Activated CD4-positive, alpha-beta T cell treated with anti-CD3 and anti-CD28 coated beads, Interleukin-2, Interleukin-4, amounts not matched to agents 100 ng/mL and 50 ng/mL, durations not matched to agents 16 hours and 8 hours (primary cell): ENCODE measurements at regions not wholly inside any gene's neighbourhood (a gene's known extent, or its start where the extent isn't known, plus 50 kb on each side); places are given as distances from the start of the nearest gene placed in this dataset.

ENCODE experiments used
- DNase-seq: peaks from one replicate; pipeline ENCODE4 v3.0.0-alpha.2; 2020; ENCODE audit warnings: low spot score

GRCh38 chr5:2602451-2603271 lies 148.8 kb downstream of the IRX2 start:
- DNase-seq: no peak

- no peak for DNase-seq
Observed at GRCh38 chr5:2598503-2598902, 153.0 kb downstream of the IRX2 start.

GRCh38 chr5:2594701-2595100 lies 156.8 kb downstream of the IRX2 start:
- no peak for DNase-seq

- DNase-seq: no peak
Observed at GRCh38 chr5:2592766-2593165, 158.7 kb downstream of the IRX2 start.

- no peak for DNase-seq
Observed at GRCh38 chr5:2591777-2592453, 159.6 kb downstream of the IRX2 start.

GRCh38 chr5:2588850-2589501 lies 162.5 kb downstream of the IRX2 start:
- DNase-seq: no peak

GRCh38 chr5:2587189-2588031 lies 164.1 kb downstream of the IRX2 start:
- DNase-seq: no peak

GRCh38 chr5:2586016-2586715 lies 165.3 kb downstream of the IRX2 start:
- DNase-seq: no peak

GRCh38 chr5:2584579-2585269 lies 166.8 kb downstream of the IRX2 start:
- DNase-seq: no peak

- DNase-seq: no peak
Observed at GRCh38 chr5:2582507-2582906, 169.0 kb downstream of the IRX2 start.

- no peak for DNase-seq
Observed at GRCh38 chr5:2582106-2582505, 169.4 kb downstream of the IRX2 start.

- DNase-seq: no peak
Observed at GRCh38 chr5:2581418-2581817, 170.1 kb downstream of the IRX2 start.

- no peak for DNase-seq
Observed at GRCh38 chr5:2579126-2579525, 172.4 kb downstream of the IRX2 start.

- DNase-seq: no peak
Observed at GRCh38 chr5:2577312-2578036, 174.0 kb downstream of the IRX2 start.

- DNase-seq: no peak
Observed at GRCh38 chr5:2576823-2577222, 174.7 kb downstream of the IRX2 start.

- no peak for DNase-seq
Observed at GRCh38 chr5:2575871-2576270, 175.6 kb downstream of the IRX2 start.

- DNase-seq: no peak
Observed at GRCh38 chr5:2575292-2575691, 176.2 kb downstream of the IRX2 start.

GRCh38 chr5:2574155-2574554 lies 177.3 kb downstream of the IRX2 start:
- DNase-seq: no peak

- no peak for DNase-seq
Observed at GRCh38 chr5:2570586-2570985, 180.9 kb downstream of the IRX2 start.
